Stimulated activated CD8-positive, alpha-beta memory T cell treated with anti-CD3 and anti-CD28 coated beads, Interleukin-2, amount 100 ng/mL, for 48 hours (primary cell): ENCODE measurements at regions not wholly inside any gene's neighbourhood (a gene's known extent, or its start where the extent isn't known, plus 50 kb on each side); places are given as distances from the start of the nearest gene placed in this dataset.

Source experiments
- DNase-seq, 2 donors: peaks; one replicate each; pipeline ENCODE4 v3.0.0-alpha.2; 2020; ENCODE audit warnings: low read depth in 2 of 2

GRCh38 chr12:97093187-97093683 is 186.2 kb downstream of the NEDD1 start:
- no peak for DNase-seq

GRCh38 chr12:97097734-97098133 is 190.7 kb downstream of the NEDD1 start:
- no peak for DNase-seq

- DNase-seq = no peak
Measured at GRCh38 chr12:97109441-97109840, 202.4 kb downstream of the NEDD1 start.

GRCh38 chr12:97112136-97112535 is 205.1 kb downstream of the NEDD1 start:
- no peak for DNase-seq

- no peak for DNase-seq
Measured at GRCh38 chr12:97118796-97119375, 211.8 kb downstream of the NEDD1 start.

GRCh38 chr12:97127061-97127460 is 220.0 kb downstream of the NEDD1 start:
- DNase-seq = no peak

- DNase-seq = no peak
Measured at GRCh38 chr12:97131220-97131981, 224.3 kb downstream of the NEDD1 start.

- no peak for DNase-seq
Measured at GRCh38 chr12:97132270-97132669, 225.2 kb downstream of the NEDD1 start.

GRCh38 chr12:97134495-97134894 is 227.4 kb downstream of the NEDD1 start:
- no peak for DNase-seq

GRCh38 chr12:97140355-97140754 is 233.3 kb downstream of the NEDD1 start:
- DNase-seq = no peak

GRCh38 chr12:97142737-97143410 is 235.8 kb downstream of the NEDD1 start:
- no peak for DNase-seq

- peak; percentile 17 to 39 for DNase-seq
Measured at GRCh38 chr12:97148941-97149559, 242.0 kb downstream of the NEDD1 start.

- DNase-seq = no peak
Measured at GRCh38 chr12:97151481-97151880, 244.4 kb downstream of the NEDD1 start.

- no peak for DNase-seq
Measured at GRCh38 chr12:97159377-97159776, 252.3 kb downstream of the NEDD1 start.

GRCh38 chr12:97160277-97160676 is 253.2 kb downstream of the NEDD1 start:
- DNase-seq = no peak

GRCh38 chr12:97162173-97162572 is 255.1 kb downstream of the NEDD1 start:
- no peak for DNase-seq

- no peak for DNase-seq
Measured at GRCh38 chr12:97164936-97165335, 257.9 kb downstream of the NEDD1 start.

- DNase-seq = no peak
Measured at GRCh38 chr12:97167598-97167997, 260.5 kb downstream of the NEDD1 start.

GRCh38 chr12:97168804-97169203 is 261.7 kb downstream of the NEDD1 start:
- DNase-seq = no peak

GRCh38 chr12:97169889-97170567 is 263.0 kb downstream of the NEDD1 start:
- DNase-seq = no peak

- no peak for DNase-seq
Measured at GRCh38 chr12:97173688-97174410, 266.8 kb downstream of the NEDD1 start.
